ENCODE measurements at regions not wholly inside any gene's neighbourhood (a gene's known extent, or its start where the extent isn't known, plus 50 kb on each side); places are given as distances from the start of the nearest gene placed in this dataset.

- no peaks in the 10 kb centered on the region for H3K36me3 ChIP-seq (ENCODE audit: control insufficient read depth in 4 of 4, insufficient read depth in 3 of 4, low read depth in 1 of 4, low read length in 3 of 4)
- no peaks in the 10 kb centered on the region for H3K4me1 ChIP-seq (ENCODE audit: control insufficient read depth in 4 of 4, insufficient read depth in 4 of 4, low read length in 3 of 4)
- no peaks in the 10 kb centered on the region for H3K27me3 ChIP-seq (ENCODE audit: control insufficient read depth in 4 of 4, insufficient read depth in 4 of 4, low read length in 3 of 4)
- DNase-seq (ENCODE audit: low spot score): no peak
- no peak overlapping the region for H3K4me3 ChIP-seq (ENCODE audit: low read depth in 1 of 3, low read length in 3 of 3)
- WGBS: 44% methylated on average over 1 of the region's 1 CpG
- no peak for TF ChIP-seq CTCF (IDR thresholded peaks at IDR 0.05; ENCODE audit: low read depth, low read length, missing input control)
- no peak for TF ChIP-seq TAF1 (conservative IDR thresholded peaks at IDR 0.05)
- TF ChIP-seq EGR1 (IDR thresholded peaks at IDR 0.05; ENCODE audit: low read depth in 2 of 2): no peak
- no peak for TF ChIP-seq REST (IDR thresholded peaks at IDR 0.05)
- TF ChIP-seq ZBTB33 (IDR thresholded peaks at IDR 0.05): no peak
- TF ChIP-seq HNF4G (IDR thresholded peaks at IDR 0.05): no peak
- H3K27ac ChIP-seq (ENCODE audit: low read depth in 1 of 2, low read length in 2 of 2): no peak overlapping the region
- H3K9ac ChIP-seq (ENCODE audit: low read depth in 1 of 2, low read length in 2 of 2): no peak overlapping the region
- peaks cover 0 to 5% (median 0%) of the 10 kb centered on the region in 4 donors for H3K9me3 ChIP-seq (ENCODE audit: control insufficient read depth in 4 of 4, low read length in 3 of 4)
These were observed 1600.1 kb downstream of the DPP10 start for GRCh38 chr2:116042530-116042929.

GRCh38 chr2:116057538-116057937 lies 1615.1 kb downstream of the DPP10 start:
- DNase-seq (ENCODE audit: low spot score): no peak
- no peak overlapping the region for H3K27ac ChIP-seq (ENCODE audit: low read depth in 1 of 2, low read length in 2 of 2)
- H3K9ac ChIP-seq (ENCODE audit: low read depth in 1 of 2, low read length in 2 of 2): no peak overlapping the region
- no peaks in the 10 kb centered on the region for H3K27me3 ChIP-seq (ENCODE audit: control insufficient read depth in 4 of 4, insufficient read depth in 4 of 4, low read length in 3 of 4)
- 45% methylated on average over 2 of the region's 2 CpGs for WGBS
- H3K4me3 ChIP-seq (ENCODE audit: low read depth in 1 of 3, low read length in 3 of 3): no peak overlapping the region
- H3K36me3 ChIP-seq (ENCODE audit: control insufficient read depth in 4 of 4, insufficient read depth in 3 of 4, low read depth in 1 of 4, low read length in 3 of 4): no peaks in the 10 kb centered on the region
- H3K4me1 ChIP-seq (ENCODE audit: control insufficient read depth in 4 of 4, insufficient read depth in 4 of 4, low read length in 3 of 4): no peaks in the 10 kb centered on the region
- H3K9me3 ChIP-seq (ENCODE audit: control insufficient read depth in 4 of 4, low read length in 3 of 4): no peaks in the 10 kb centered on the region
- TF ChIP-seq CTCF (IDR thresholded peaks at IDR 0.05; ENCODE audit: low read depth, low read length, missing input control) (no peak), TAF1 (conservative IDR thresholded peaks at IDR 0.05) (no peak), JUND (IDR thresholded peaks at IDR 0.05) (no peak), RXRA (IDR thresholded peaks at IDR 0.05) (no peak), NR2F2 (IDR thresholded peaks at IDR 0.05) (no peak), EGR1 (IDR thresholded peaks at IDR 0.05; ENCODE audit: low read depth in 2 of 2) (no peak), ATF3 (IDR thresholded peaks at IDR 0.05) (no peak), FOXA1 (IDR thresholded peaks at IDR 0.05) (no peak), HNF4A (conservative IDR thresholded peaks at IDR 0.05) (no peak), GABPA (IDR thresholded peaks at IDR 0.05 in 1 of 2, conservative IDR thresholded peaks at IDR 0.05 in 1 of 2) (no peak), RAD21 (IDR thresholded peaks at IDR 0.05) (no peak), ZBTB33 (IDR thresholded peaks at IDR 0.05) (no peak), MAX (IDR thresholded peaks at IDR 0.05) (no peak), HNF4G (IDR thresholded peaks at IDR 0.05) (no peak), SP1 (IDR thresholded peaks at IDR 0.05) (no peak), FOXA2 (IDR thresholded peaks at IDR 0.05) (no peak), YY1 (IDR thresholded peaks at IDR 0.05) (no peak)
